Gastroesophageal sphincter (tissue), 2 donors: ENCODE measurements at regions not wholly inside any gene's neighbourhood (a gene's known extent, or its start where the extent isn't known, plus 50 kb on each side); places are given as distances from the start of the nearest gene placed in this dataset.

ENCODE experiments used
- POLR2A ChIP-seq, 2 donors: fragments of 450-650 bp; IDR thresholded peaks; one replicate each; pipeline ENCODE4 v1.6.1; 2017; ENCODE audit warnings: antibody characterized with exemption in 2 of 2, mild to moderate bottlenecking in 2 of 2, moderate library complexity in 1 of 2
- POLR2AphosphoS5 ChIP-seq: sonication (generic); formaldehyde crosslinking; IDR thresholded peaks from one replicate; pipeline ENCODE4 v1.6.1; 2017; ENCODE audit warnings: antibody characterized with exemption

- TF ChIP-seq POLR2A (IDR thresholded peaks at IDR 0.05) (no peak), POLR2AphosphoS5 (no peak)
Measured at GRCh38 chr2:7450188-7450832, 533.1 kb downstream of the RNF144A start.
